Pulmonary artery endothelial cell (primary cell): ENCODE measurements at regions not wholly inside any gene's neighbourhood (a gene's known extent, or its start where the extent isn't known, plus 50 kb on each side); places are given as distances from the start of the nearest gene placed in this dataset.
A peak's percentile ranks its signal among the peaks of the same experiment; 100 is the strongest.

ENCODE experiments used
- DNase-seq: peaks from one replicate; pipeline ENCODE4 v3.0.0-alpha.2; 2011; ENCODE audit warnings: low read depth, low spot score

- DNase-seq = no peak
Measured at GRCh38 chr2:78910376-78910775, 115.1 kb upstream of the REG3G start.

GRCh38 chr2:78913257-78913656, 112.2 kb upstream of the REG3G start:
- no peak for DNase-seq

GRCh38 chr2:78925258-78925657, 100.2 kb upstream of the REG3G start:
- DNase-seq = no peak

GRCh38 chr2:78928502-78928901, 97.0 kb upstream of the REG3G start:
- DNase-seq = no peak

GRCh38 chr2:78940998-78941397, 84.5 kb upstream of the REG3G start:
- peak; percentile 48 for DNase-seq

- peak; percentile 8 for DNase-seq
Measured at GRCh38 chr2:78941751-78942150, 83.8 kb upstream of the REG3G start.

GRCh38 chr2:78963881-78964280, 61.6 kb upstream of the REG3G start:
- no peak for DNase-seq

GRCh38 chr2:78967294-78967693, 58.2 kb upstream of the REG3G start:
- no peak for DNase-seq

- no peak for DNase-seq
Measured at GRCh38 chr2:78973630-78974029, 51.9 kb upstream of the REG3G start.
